Duodenal mucosa (tissue), 2 donors: ENCODE measurements at regions not wholly inside any gene's neighbourhood (a gene's known extent, or its start where the extent isn't known, plus 50 kb on each side); places are given as distances from the start of the nearest gene placed in this dataset.
"Not testable (repeated sequence)": the region's sequence is repeated elsewhere in the genome, so short reads cannot be mapped to it uniquely, and the experiment has no call there.

ENCODE experiments used
- H3K27ac ChIP-seq: one replicate; pipeline ENCODE4 v1.7.0; 2013; ENCODE audit warnings: low read depth, low read length
- H3K27me3 ChIP-seq, 2 donors: one replicate each; pipeline ENCODE4 v1.7.0; 2013; ENCODE audit warnings: low read length in 2 of 2, control low read depth in 1 of 2; ENCODE audit not compliant: insufficient read depth in 2 of 2, control insufficient read depth in 1 of 2
- H3K36me3 ChIP-seq, 2 donors: one replicate each; pipeline ENCODE4 v1.7.0; 2013; ENCODE audit warnings: low read length in 2 of 2, control low read depth in 1 of 2; ENCODE audit not compliant: insufficient read depth in 2 of 2, control insufficient read depth in 1 of 2
- H3K4me1 ChIP-seq, 2 donors: one replicate each; pipeline ENCODE4 v1.7.0; 2013; ENCODE audit warnings: low read length in 2 of 2, control low read depth in 1 of 2; ENCODE audit not compliant: insufficient read depth in 2 of 2, control insufficient read depth in 1 of 2
- H3K4me3 ChIP-seq, 2 donors: one replicate each; pipeline ENCODE4 v1.7.0; 2013; ENCODE audit warnings: low read length in 2 of 2, low read depth in 1 of 2
- H3K9ac ChIP-seq, 2 donors: one replicate each; pipeline ENCODE4 v1.7.0; 2013; ENCODE audit warnings: low read length in 2 of 2, low read depth in 1 of 2
- H3K9me3 ChIP-seq, 2 donors: one replicate each; pipeline ENCODE4 v1.7.0; 2013; ENCODE audit warnings: low read length in 2 of 2, control low read depth in 1 of 2; ENCODE audit not compliant: control insufficient read depth in 1 of 2

DNA sequence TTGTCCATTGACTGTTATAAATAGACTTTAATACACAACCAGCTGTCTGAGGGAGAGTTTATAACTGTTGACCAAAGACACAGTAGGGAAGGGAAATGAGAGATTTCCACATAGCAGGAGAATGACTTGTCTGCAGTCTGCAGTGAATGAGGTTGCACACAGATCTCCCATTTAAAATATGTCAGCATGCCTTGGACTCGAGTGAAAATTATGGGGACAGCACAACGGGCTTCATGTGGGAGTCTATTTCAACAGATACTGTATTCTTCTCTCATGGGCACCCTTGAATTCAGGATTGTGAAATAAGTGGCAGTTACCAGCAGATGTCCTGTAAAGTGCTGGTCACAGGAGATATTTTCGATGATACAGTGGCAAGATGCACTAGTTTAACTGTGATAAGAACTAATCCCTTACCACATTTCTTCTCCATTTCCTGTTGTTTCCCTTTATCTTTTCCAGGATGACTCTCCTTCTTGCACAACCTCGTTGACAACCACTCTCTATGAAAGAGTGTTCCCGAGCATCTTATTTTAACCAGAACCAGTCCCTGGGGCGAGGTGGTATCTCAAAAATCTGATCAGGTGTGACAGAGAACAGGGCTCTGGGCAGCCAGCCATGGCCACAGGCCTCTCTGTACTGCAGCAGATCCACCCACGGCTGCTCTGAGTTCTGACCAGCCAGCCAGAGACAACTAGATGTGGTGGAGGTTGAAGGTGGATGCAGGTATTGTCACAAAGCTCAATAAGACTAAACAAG is 51.5 kb upstream of the MAP3K1 start:
- Histone ChIP-seq H3K9ac (no peak overlapping the region), H3K4me1 (no peaks in the 10 kb centered on the region), H3K36me3 (no peaks in the 10 kb centered on the region), H3K9me3 (no peaks in the 10 kb centered on the region), H3K4me3 (no peak overlapping the region), H3K27me3 (no peaks in the 10 kb centered on the region), H3K27ac (no peak overlapping the region)

DNA sequence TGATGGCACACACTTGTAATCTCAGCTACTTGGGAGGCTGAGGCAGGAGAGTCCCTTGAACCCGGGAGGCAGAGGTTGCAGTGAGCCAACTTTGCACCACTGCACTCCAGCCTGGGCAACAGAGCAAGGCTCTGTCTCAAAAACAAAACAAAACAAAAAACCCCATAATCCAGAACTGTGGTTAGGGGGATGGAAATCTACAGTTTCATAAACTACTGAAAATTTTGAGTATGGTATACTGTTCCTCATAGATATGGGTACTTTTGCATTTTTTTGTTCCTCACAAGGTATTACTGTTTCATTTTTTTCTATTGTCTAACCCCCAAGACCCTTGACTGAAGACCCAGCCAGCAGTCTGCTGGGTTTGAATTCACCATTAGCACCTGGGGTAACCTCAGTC is 52.2 kb upstream of the MAP3K1 start:
- no peaks in the 10 kb centered on the region for H3K36me3 ChIP-seq
- no peaks in the 10 kb centered on the region for H3K27me3 ChIP-seq
- H3K9me3 ChIP-seq, result no peaks in the 10 kb centered on the region
- no peak overlapping the region for H3K27ac ChIP-seq
- H3K9ac ChIP-seq, result no peak overlapping the region
- no peak overlapping the region for H3K4me3 ChIP-seq
- H3K4me1 ChIP-seq, result no peaks in the 10 kb centered on the region

DNA sequence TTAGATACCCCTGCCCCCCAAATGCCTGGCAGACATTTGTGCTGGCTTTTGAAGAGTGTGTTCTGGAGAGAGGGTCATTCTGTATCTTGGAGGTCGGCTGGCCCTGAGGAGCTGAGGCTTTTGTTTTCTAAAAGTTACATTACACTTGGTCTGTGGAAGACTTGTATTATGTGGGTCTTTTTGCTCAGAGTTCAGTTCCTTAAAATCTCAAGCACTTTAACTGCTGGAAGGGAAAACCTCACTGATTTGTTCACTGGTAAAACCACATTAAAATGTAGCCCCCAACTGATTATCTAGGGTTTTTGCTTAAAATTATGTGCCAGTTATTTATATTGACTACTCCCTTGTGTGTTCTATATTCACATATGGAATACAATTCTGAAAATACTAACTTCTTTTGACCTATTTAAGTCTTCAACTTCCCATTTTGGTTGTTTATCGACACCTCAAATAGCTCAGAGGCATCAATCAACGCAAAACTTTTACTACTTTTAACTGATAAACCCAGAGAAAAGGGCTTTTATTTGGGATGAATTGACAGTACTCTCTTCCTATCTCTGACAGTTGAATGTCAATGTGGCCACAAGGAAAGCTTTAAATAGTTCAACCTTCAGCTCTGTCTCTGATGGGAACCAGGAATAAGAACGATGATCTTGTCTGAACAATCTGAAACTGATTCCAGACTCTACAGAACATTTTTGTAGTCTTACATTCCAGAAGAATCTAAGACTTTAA is 54.0 kb upstream of the MAP3K1 start:
- no peak overlapping the region for H3K27ac ChIP-seq
- no peaks in the 10 kb centered on the region for H3K4me1 ChIP-seq
- H3K9me3 ChIP-seq, result no peaks in the 10 kb centered on the region
- no peaks in the 10 kb centered on the region for H3K27me3 ChIP-seq
- no peak overlapping the region for H3K4me3 ChIP-seq
- no peak overlapping the region for H3K9ac ChIP-seq
- no peaks in the 10 kb centered on the region for H3K36me3 ChIP-seq

DNA sequence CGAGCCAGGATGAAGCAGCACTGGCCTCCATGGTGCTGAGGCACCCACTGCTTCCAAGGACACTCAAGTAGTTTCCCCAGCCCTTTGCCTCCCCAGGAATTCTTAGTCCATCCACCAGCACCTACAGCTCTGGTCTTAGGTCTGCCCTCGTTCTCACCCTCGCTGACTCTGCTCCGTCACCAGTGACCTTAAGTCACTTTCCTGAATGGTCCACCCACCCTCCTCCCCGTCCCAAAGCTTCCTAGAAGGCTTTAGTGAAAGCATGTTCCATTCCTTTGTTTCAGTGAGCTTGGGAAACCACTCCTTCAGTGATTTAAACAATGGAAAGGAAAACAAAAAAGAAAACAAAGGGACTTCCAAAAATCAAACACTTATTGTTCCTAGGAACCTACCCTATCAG is 54.6 kb upstream of the MAP3K1 start:
- Histone ChIP-seq H3K4me1 (no peaks in the 10 kb centered on the region), H3K4me3 (no peak overlapping the region), H3K9ac (no peak overlapping the region), H3K27me3 (no peaks in the 10 kb centered on the region), H3K27ac (no peak overlapping the region), H3K9me3 (no peaks in the 10 kb centered on the region), H3K36me3 (no peaks in the 10 kb centered on the region)

DNA sequence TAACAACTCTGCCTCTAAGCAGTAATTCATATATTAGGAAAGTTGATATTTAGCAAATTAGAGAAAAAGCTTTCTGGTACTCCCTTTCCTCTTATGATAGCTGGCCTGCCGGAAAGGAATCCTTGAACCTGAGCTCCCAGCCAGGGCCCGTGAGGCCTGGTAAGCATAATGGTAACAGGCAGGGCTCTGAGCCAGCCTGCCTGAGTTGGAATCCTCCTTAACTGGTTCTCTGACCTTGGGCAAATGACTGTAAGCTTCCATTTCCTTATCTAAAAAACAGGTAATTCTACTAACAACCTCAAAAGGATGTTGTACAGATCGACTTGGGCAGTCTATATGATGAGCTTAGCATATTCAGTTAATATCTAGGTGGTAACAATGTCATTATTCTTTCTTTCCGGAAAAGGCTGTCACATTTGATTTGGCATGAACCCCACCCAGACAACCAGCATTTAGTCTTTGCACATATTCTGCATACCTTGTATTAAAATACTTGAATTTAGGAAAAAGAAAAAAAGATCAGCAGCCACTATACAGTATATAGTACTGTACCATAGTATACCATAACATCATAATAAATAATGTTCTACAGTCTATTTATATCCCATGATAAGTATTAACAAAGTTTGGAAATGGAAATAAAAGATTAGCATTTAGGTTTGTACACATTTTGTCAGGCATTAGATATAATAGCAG is 55.7 kb upstream of the MAP3K1 start:
- Histone ChIP-seq H3K9me3 (no peaks in the 10 kb centered on the region), H3K27ac (no peak overlapping the region), H3K4me1 (no peaks in the 10 kb centered on the region), H3K36me3 (no peaks in the 10 kb centered on the region), H3K4me3 (no peak overlapping the region), H3K9ac (no peak overlapping the region), H3K27me3 (no peaks in the 10 kb centered on the region)

DNA sequence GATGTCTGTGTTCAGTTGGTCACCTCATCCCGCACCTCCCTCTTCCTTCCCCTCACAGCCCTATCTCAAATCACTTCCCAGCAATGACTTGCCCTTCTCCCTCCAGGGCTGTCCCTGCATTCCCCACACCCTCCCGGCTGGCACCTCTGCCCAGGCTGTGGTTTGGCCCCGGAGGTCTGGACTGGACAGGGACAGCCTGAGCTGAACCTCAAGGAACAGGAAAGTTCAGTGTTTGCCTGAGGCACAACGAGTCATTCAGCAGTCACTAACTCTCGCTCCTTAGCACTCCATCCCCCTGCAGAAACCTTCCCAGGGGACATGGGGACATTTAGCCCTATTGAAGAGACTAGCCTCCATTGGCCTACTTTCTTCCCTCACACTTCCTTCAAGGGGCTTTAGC is 58.3 kb upstream of the MAP3K1 start:
- H3K27me3 ChIP-seq, result no peaks in the 10 kb centered on the region
- no peak overlapping the region for H3K27ac ChIP-seq
- no peak overlapping the region for H3K4me3 ChIP-seq
- H3K4me1 ChIP-seq, result no peaks in the 10 kb centered on the region
- peaks cover 0 to 5% of the 10 kb centered on the region in 2 donors for H3K9me3 ChIP-seq
- no peak overlapping the region for H3K9ac ChIP-seq
- no peaks in the 10 kb centered on the region for H3K36me3 ChIP-seq

DNA sequence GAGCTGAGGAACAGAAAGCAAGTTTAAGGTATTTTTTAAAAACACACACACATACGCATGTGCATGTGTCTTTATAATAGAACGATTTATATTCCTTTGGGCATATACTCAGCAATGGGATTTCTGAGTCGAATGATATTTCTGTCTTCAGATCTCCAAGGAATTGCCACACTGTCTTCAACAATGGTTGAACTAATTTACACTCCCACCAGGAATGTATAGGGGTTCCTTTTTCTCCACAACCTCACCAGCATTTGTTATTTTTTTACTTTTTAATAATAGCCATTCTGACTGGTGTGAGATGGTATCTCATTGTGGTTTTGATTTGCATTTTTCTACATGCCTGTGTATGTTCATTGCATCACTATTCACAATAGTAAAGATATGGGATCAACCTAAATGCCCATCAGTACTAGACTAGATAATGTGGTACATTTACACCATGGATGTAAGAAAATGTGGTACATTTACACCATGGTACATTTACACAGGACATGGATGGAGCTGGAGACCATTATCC is 60.3 kb upstream of the MAP3K1 start:
- Histone ChIP-seq H3K27me3 (no peaks in the 10 kb centered on the region), H3K4me3 (no peak overlapping the region), H3K27ac (no peak overlapping the region), H3K4me1 (no peaks in the 10 kb centered on the region), H3K9ac (no peak overlapping the region), H3K36me3 (no peaks in the 10 kb centered on the region), H3K9me3 (peaks cover 4 to 7% of the 10 kb centered on the region in 2 donors)

DNA sequence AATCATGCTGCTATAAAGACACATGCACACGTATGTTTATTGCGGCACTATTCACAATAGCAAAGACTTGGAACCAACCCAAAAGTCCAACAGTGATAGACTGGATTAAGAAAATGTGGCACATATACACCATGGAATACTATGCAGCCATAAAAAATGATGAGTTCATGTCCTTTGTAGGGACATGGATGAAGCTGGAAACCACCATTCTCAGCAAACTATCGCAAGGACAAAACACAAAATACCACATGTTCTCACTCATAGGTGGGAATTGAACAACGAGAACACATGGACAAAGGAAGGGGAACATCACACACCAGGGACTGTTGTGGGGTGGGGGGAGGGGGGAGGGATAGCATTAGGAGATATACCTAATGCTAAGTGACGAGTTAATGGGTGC is 61.8 kb upstream of the MAP3K1 start:
- not testable (repeated sequence) for H3K4me3 ChIP-seq, H3K27ac ChIP-seq, H3K27me3 ChIP-seq, H3K36me3 ChIP-seq, H3K9ac ChIP-seq, H3K4me1 ChIP-seq, H3K9me3 ChIP-seq

DNA sequence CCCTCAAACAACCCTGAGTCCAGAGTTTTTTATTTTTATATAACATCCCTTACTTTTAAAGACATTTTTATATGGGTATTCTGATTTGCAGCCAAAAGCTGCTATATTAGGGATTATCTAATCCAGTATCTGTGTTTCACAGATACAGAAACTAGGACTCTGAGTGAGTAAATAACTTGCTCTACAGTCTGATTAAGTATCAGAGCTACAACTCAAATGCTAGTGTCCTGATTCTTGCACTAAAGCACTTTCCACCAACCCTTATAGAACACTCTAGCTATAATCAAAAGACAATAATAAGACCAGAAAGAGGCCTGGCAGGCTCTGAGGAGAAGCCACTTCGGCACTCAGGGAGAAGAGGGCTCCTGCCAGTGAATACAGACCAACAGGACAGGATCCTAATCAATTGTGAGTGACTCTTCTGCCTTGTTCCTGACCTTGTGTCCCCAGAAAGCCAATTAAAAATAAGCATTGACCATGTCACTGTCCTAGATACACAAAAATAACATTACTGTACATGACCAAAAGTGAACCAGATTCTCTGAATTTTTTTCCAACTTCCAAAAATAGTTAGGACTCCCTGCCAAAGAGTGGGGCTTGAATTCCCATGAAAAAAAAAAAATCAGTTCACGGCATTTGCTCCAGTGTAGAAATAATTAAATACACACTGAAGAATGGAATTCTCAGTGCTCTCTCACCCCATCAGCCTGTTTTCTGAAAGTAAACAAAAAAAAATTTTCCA is 63.6 kb upstream of the MAP3K1 start:
- H3K9ac ChIP-seq, result no peak overlapping the region
- no peaks in the 10 kb centered on the region for H3K4me1 ChIP-seq
- H3K9me3 ChIP-seq, result peaks cover 4 to 7% of the 10 kb centered on the region in 2 donors
- H3K27ac ChIP-seq, result no peak overlapping the region
- no peaks in the 10 kb centered on the region for H3K27me3 ChIP-seq
- H3K4me3 ChIP-seq, result no peak overlapping the region
- no peaks in the 10 kb centered on the region for H3K36me3 ChIP-seq
